ENCODE measurements at regions not wholly inside any gene's neighbourhood (a gene's known extent, or its start where the extent isn't known, plus 50 kb on each side); places are given as distances from the start of the nearest gene placed in this dataset.

- Histone ChIP-seq H3K27ac (ENCODE audit: low read depth, low read length) (peak overlapping the region; percentile 66), H3K14ac (ENCODE audit: insufficient read length) (no peak overlapping the region), H2BK15ac (ENCODE audit: low read length) (no peak overlapping the region), H3K36me3 (ENCODE audit: control insufficient read depth in 2 of 4, insufficient read depth in 4 of 4, low read length in 3 of 4) (no peaks in the 10 kb centered on the region), H3K4me3 (ENCODE audit: extremely low read depth in 1 of 4, insufficient read depth in 2 of 4, low read depth in 3 of 4, low read length in 4 of 4) (peak overlapping the region; percentile 79 to 93 (median 83)), H3K4me1 (replicated peaks in 1 of 4; ENCODE audit: control insufficient read depth in 3 of 4, insufficient read depth in 4 of 4, low read length in 3 of 4) (peaks cover 0 to 6% (median 3%) of the 10 kb centered on the region in 4 experiments; a peak in 5 of 7 replicates), H3K4ac (replicated peaks; ENCODE audit: insufficient read length, low read depth, low read length) (no peak overlapping the region), H3K9ac (replicated peaks in 1 of 4; ENCODE audit: extremely low read depth in 1 of 4, low read depth in 3 of 4, low read length in 3 of 4) (peak overlapping the region in 3 of 4 experiments; percentile 65 to 85 (median 69); a peak in 6 of 7 replicates), H3K79me2 (ENCODE audit: control insufficient read depth in 1 of 2, insufficient read depth in 2 of 2, low read length in 2 of 2) (no peaks in the 10 kb centered on the region), H3K23ac (ENCODE audit: insufficient read length) (no peak overlapping the region), H2BK12ac (ENCODE audit: low read depth, low read length) (no peak overlapping the region), H3K79me1 (ENCODE audit: low read depth, low read length) (no peaks in the 10 kb centered on the region), H2BK20ac (ENCODE audit: low read length) (no peak overlapping the region), H2AK5ac (ENCODE audit: low read depth, low read length) (no peak overlapping the region), H4K8ac (ENCODE audit: extremely low read depth, insufficient read depth, low read length) (no peak overlapping the region), H3K4me2 (ENCODE audit: insufficient read depth in 1 of 2, low read depth in 2 of 2, low read length in 2 of 2) (peak overlapping the region; percentile 46 to 75), H3K27me3 (replicated peaks in 1 of 4; ENCODE audit: control insufficient read depth in 3 of 4, extremely low read depth in 1 of 4, insufficient read depth in 3 of 4, low read length in 3 of 4) (no peaks in the 10 kb centered on the region), H3K18ac (ENCODE audit: extremely low read depth, low read length) (no peak overlapping the region), H2BK120ac (replicated peaks; ENCODE audit: low read depth, low read length) (no peak overlapping the region), H2BK5ac (ENCODE audit: low read depth, low read length) (no peak overlapping the region), H4K5ac (ENCODE audit: insufficient read length, low read depth, low read length) (no peak overlapping the region), H3K56ac (replicated peaks; ENCODE audit: insufficient read length, low read depth, low read length) (no peak overlapping the region), H3K9me3 (ENCODE audit: insufficient read depth in 2 of 2, low read depth in 1 of 2, low read length in 1 of 2) (no peaks in the 10 kb centered on the region; a peak in 1 of 4 replicates), H2AFZ (ENCODE audit: low read length) (no peak overlapping the region), H4K20me1 (replicated peaks in 1 of 2; ENCODE audit: control insufficient read depth in 1 of 2, insufficient read depth in 2 of 2, low read length in 2 of 2) (no peaks in the 10 kb centered on the region), H4K91ac (replicated peaks; ENCODE audit: insufficient read length, low read length) (no peak overlapping the region), H3K23me2 (ENCODE audit: low read depth, low read length) (no peaks in the 10 kb centered on the region)
- DNase-seq (ENCODE audit: low read depth in 1 of 2, low spot score in 2 of 2), result no peak
- FAIRE-seq, result no peak
- ChIA-PET POLR2A (ENCODE audit: partially characterized antibody) (interaction anchor here (1.0 kb wide), 1 partner anchor 117 kb away, joined by 3 read pairs; no protein-coding TSS in a partner anchor), CTCF (ENCODE audit: partially characterized antibody) (interaction anchor here (2.1 kb wide), 1 partner anchor 272 kb away, joined by 10 read pairs; no protein-coding TSS in a partner anchor)
- 55% methylated on average over 5 of the region's 5 CpGs; no CpG with 5 or more reads in 1 of the 2 experiments for WGBS, 2 experiments (ENCODE audit: extremely low coverage in 1 of 2, insufficient coverage in 1 of 2, insufficient read length in 1 of 2, insufficient replicate concordance in 2 of 2, low coverage in 1 of 2, low lambda C conversion rate in 2 of 2, missing lambda C conversion rate in 1 of 2)
- no peak for TF ChIP-seq JUND (IDR thresholded peaks at IDR 0.05; ENCODE audit: low read length)
- TF ChIP-seq CTBP2 (IDR thresholded peaks at IDR 0.05; ENCODE audit: borderline replicate concordance, insufficient read depth, insufficient read length, low read length), result no peak
- no peak for TF ChIP-seq SP1 (IDR thresholded peaks at IDR 0.05; ENCODE audit: low read depth, low read length)
- TF ChIP-seq USF2 (IDR thresholded peaks at IDR 0.05; ENCODE audit: low read length), result no peak
- TF ChIP-seq EZH2 (IDR thresholded peaks at IDR 0.05; ENCODE audit: low read depth, low read length, severe bottlenecking), result no peak
- TF ChIP-seq KDM5A (IDR thresholded peaks at IDR 0.05; ENCODE audit: low read length), result no peak
- no peak for TF ChIP-seq POLR2A (IDR thresholded peaks at IDR 0.05; ENCODE audit: control extremely low read depth in 1 of 2, low read depth in 2 of 2, low read length in 2 of 2)
- TF ChIP-seq EGR1 (IDR thresholded peaks at IDR 0.05; ENCODE audit: borderline replicate concordance, low read depth, low read length), result no peak
- TF ChIP-seq SIN3A (conservative IDR thresholded peaks at IDR 0.05 in 1 of 2, IDR thresholded peaks at IDR 0.05 in 1 of 2; ENCODE audit: low read depth in 1 of 2, low read length in 2 of 2), result no peak
- TF ChIP-seq CEBPB (IDR thresholded peaks at IDR 0.05; ENCODE audit: low read depth, low read length), result no peak
- TF ChIP-seq ATF3 (IDR thresholded peaks at IDR 0.05; ENCODE audit: insufficient read depth, low read depth, low read length), result no peak
- TF ChIP-seq GTF2F1 (IDR thresholded peaks at IDR 0.05; ENCODE audit: borderline replicate concordance, low read depth, low read length), result no peak
These were observed 62.5 kb upstream of the IRF2 start for GRCh38 chr4:184536881-184537248.
